ENCODE measurements at regions not wholly inside any gene's neighbourhood (a gene's known extent, or its start where the extent isn't known, plus 50 kb on each side); places are given as distances from the start of the nearest gene placed in this dataset.
A peak's percentile ranks its signal among the peaks of the same experiment; 100 is the strongest.
"Not testable (repeated sequence)": the region's sequence is repeated elsewhere in the genome, so short reads cannot be mapped to it uniquely, and the experiment has no call there.

- DNase-seq (ENCODE audit: low read depth in 3 of 3, low spot score in 1 of 3) = no peak
These were observed 110.1 kb downstream of the NPTX2 start for GRCh38 chr7:98727146-98727709.

- DNase-seq (ENCODE audit: low read depth in 3 of 3, low spot score in 1 of 3) = no peak
These were observed 111.5 kb downstream of the NPTX2 start for GRCh38 chr7:98728555-98728954.

- no peak for DNase-seq (ENCODE audit: low read depth in 3 of 3, low spot score in 1 of 3)
These were observed 112.0 kb downstream of the NPTX2 start for GRCh38 chr7:98729121-98729520.

- no peak for DNase-seq (ENCODE audit: low read depth in 3 of 3, low spot score in 1 of 3)
These were observed 113.2 kb downstream of the NPTX2 start for GRCh38 chr7:98730326-98730725.

- no peak for DNase-seq (ENCODE audit: low read depth in 3 of 3, low spot score in 1 of 3)
These were observed 114.6 kb downstream of the NPTX2 start for GRCh38 chr7:98731651-98732050.

- DNase-seq (ENCODE audit: low read depth in 3 of 3, low spot score in 1 of 3) = peak in 1 of 3 donors; percentile 16
These were observed 116.0 kb downstream of the NPTX2 start for GRCh38 chr7:98733036-98733435.

- DNase-seq (ENCODE audit: low read depth in 3 of 3, low spot score in 1 of 3) = no peak
These were observed 118.7 kb downstream of the NPTX2 start for GRCh38 chr7:98735801-98736200.

GRCh38 chr7:98736461-98736860 lies 119.4 kb downstream of the NPTX2 start:
- not testable (repeated sequence) for DNase-seq (ENCODE audit: low read depth in 3 of 3, low spot score in 1 of 3)

GRCh38 chr7:98737176-98737575 lies 120.1 kb downstream of the NPTX2 start:
- DNase-seq (ENCODE audit: low read depth in 3 of 3, low spot score in 1 of 3) = no peak

GRCh38 chr7:98740643-98741042 lies 123.6 kb downstream of the NPTX2 start:
- DNase-seq (ENCODE audit: low read depth in 3 of 3, low spot score in 1 of 3) = no peak

- peak; percentile 24 to 70 (median 35) for DNase-seq (ENCODE audit: low read depth in 3 of 3, low spot score in 1 of 3)
These were observed 124.0 kb downstream of the TMEM130 start for GRCh38 chr7:98745722-98746318.

GRCh38 chr7:98748090-98748489 lies 121.7 kb downstream of the TMEM130 start:
- DNase-seq (ENCODE audit: low read depth in 3 of 3, low spot score in 1 of 3) = no peak

GRCh38 chr7:98753176-98753575 lies 116.6 kb downstream of the TMEM130 start:
- no peak for DNase-seq (ENCODE audit: low read depth in 3 of 3, low spot score in 1 of 3)

GRCh38 chr7:98753989-98754479 lies 115.8 kb downstream of the TMEM130 start:
- no peak for DNase-seq (ENCODE audit: low read depth in 3 of 3, low spot score in 1 of 3)

GRCh38 chr7:98755138-98755898 lies 114.5 kb downstream of the TMEM130 start:
- DNase-seq (ENCODE audit: low read depth in 3 of 3, low spot score in 1 of 3) = no peak

GRCh38 chr7:98758157-98758556 lies 111.7 kb downstream of the TMEM130 start:
- DNase-seq (ENCODE audit: low read depth in 3 of 3, low spot score in 1 of 3) = no peak

- no peak for DNase-seq (ENCODE audit: low read depth in 3 of 3, low spot score in 1 of 3)
These were observed 109.6 kb downstream of the TMEM130 start for GRCh38 chr7:98760201-98760651.

- no peak for DNase-seq (ENCODE audit: low read depth in 3 of 3, low spot score in 1 of 3)
These were observed 108.6 kb downstream of the TMEM130 start for GRCh38 chr7:98761225-98761624.

GRCh38 chr7:98762620-98763019 lies 107.2 kb downstream of the TMEM130 start:
- no peak for DNase-seq (ENCODE audit: low read depth in 3 of 3, low spot score in 1 of 3)

GRCh38 chr7:98763441-98763840 lies 106.4 kb downstream of the TMEM130 start:
- DNase-seq (ENCODE audit: low read depth in 3 of 3, low spot score in 1 of 3) = no peak

GRCh38 chr7:98764946-98765345 lies 104.9 kb downstream of the TMEM130 start:
- no peak for DNase-seq (ENCODE audit: low read depth in 3 of 3, low spot score in 1 of 3)

GRCh38 chr7:98770085-98770484 lies 99.7 kb downstream of the TMEM130 start:
- not testable (repeated sequence) for DNase-seq (ENCODE audit: low read depth in 3 of 3, low spot score in 1 of 3)

Data from stimulated activated CD4-positive, alpha-beta T cell treated with anti-CD3 and anti-CD28 coated beads, TNF-alpha, amount 100 ng/mL, for 1 hour (primary cell).